Cardiac fibroblast (primary cell): ENCODE measurements at regions not wholly inside any gene's neighbourhood (a gene's known extent, or its start where the extent isn't known, plus 50 kb on each side); places are given as distances from the start of the nearest gene placed in this dataset.

ENCODE experiments used
- DNase-seq, 2 donors: peaks; one replicate each; pipeline versions ENCODE4 v3.0.0 to v3.0.0-alpha.2; 2010; ENCODE audit warnings: low read depth in 2 of 2
- H3K4me3 ChIP-seq, 2 donors: replicated peaks in 1 of 2; 1 replicate in 1 of 2; 2 replicates in 1 of 2; pipeline ENCODE4 v1.5.1; 2011; ENCODE audit warnings: low read depth in 2 of 2, low read length in 2 of 2, mild to moderate bottlenecking in 2 of 2, moderate library complexity in 1 of 2
- CTCF ChIP-seq: IDR thresholded peaks from one replicate; pipeline ENCODE4 v1.5.1; 2011; ENCODE audit warnings: low read depth, mild to moderate bottlenecking, low read length, inconsistent platforms

GRCh38 chr6:137269347-137269746 lies 50.2 kb upstream of the IFNGR1 start:
- TF ChIP-seq CTCF: no peak
- no peak overlapping the region for H3K4me3 ChIP-seq
- no peak for DNase-seq
